ENCODE measurements at regions not wholly inside any gene's neighbourhood (a gene's known extent, or its start where the extent isn't known, plus 50 kb on each side); places are given as distances from the start of the nearest gene placed in this dataset.

- no peak for DNase-seq
- Histone ChIP-seq H3K36me3 (ENCODE audit: low read depth) (no peaks in the 10 kb centered on the region), H3K9me3 (peaks cover 8% of the 10 kb centered on the region), H3K4me1 (ENCODE audit: low read depth) (no peaks in the 10 kb centered on the region), H3K4me3 (no peak overlapping the region)
- TF ChIP-seq CTCF (IDR thresholded peaks at IDR 0.05) = no peak
- intact Hi-C loops (cut with DNase I, micrococcal nuclease) = no loop called here
- no peak for ATAC-seq
These were observed 1248.1 kb upstream of the PCDH20 start for GRCh38 chr13:62663767-62664166.

- TF ChIP-seq CTCF (IDR thresholded peaks at IDR 0.05) = no peak
- no peak for DNase-seq
- intact Hi-C loops (cut with DNase I, micrococcal nuclease) = no loop called here
- Histone ChIP-seq H3K4me1 (ENCODE audit: low read depth) (no peaks in the 10 kb centered on the region), H3K9me3 (peaks cover 13% of the 10 kb centered on the region), H3K4me3 (no peak overlapping the region), H3K36me3 (ENCODE audit: low read depth) (no peaks in the 10 kb centered on the region)
- no peak for ATAC-seq
These were observed 1243.7 kb upstream of the PCDH20 start for GRCh38 chr13:62659365-62659764.

- intact Hi-C loops (cut with DNase I, micrococcal nuclease) = no loop called here
- peaks cover 36% of the 10 kb centered on the region for H3K9me3 ChIP-seq
- no peak for DNase-seq
- no peak for TF ChIP-seq CTCF (IDR thresholded peaks at IDR 0.05)
- H3K36me3 ChIP-seq (ENCODE audit: low read depth) = no peaks in the 10 kb centered on the region
- H3K4me3 ChIP-seq = no peak overlapping the region
- no peak for ATAC-seq
- H3K4me1 ChIP-seq (ENCODE audit: low read depth) = no peaks in the 10 kb centered on the region
These were observed 1237.7 kb upstream of the PCDH20 start for GRCh38 chr13:62653371-62653770.

- ATAC-seq = no peak
These were observed 1228.3 kb upstream of the PCDH20 start for GRCh38 chr13:62643799-62644524.

GRCh38 chr13:62643007-62643483, 1227.4 kb upstream of the PCDH20 start:
- DNase-seq (no peak), ATAC-seq (no peak)
- intact Hi-C loops (cut with DNase I, micrococcal nuclease) = no loop called here
- Histone ChIP-seq H3K4me1 (ENCODE audit: low read depth) (no peaks in the 10 kb centered on the region), H3K4me3 (no peak overlapping the region), H3K36me3 (ENCODE audit: low read depth) (no peaks in the 10 kb centered on the region), H3K9me3 (peaks cover 33% of the 10 kb centered on the region)
- TF ChIP-seq CTCF (IDR thresholded peaks at IDR 0.05) = no peak

More at GRCh38 chr13:62643799-62644524, 1228.3 kb upstream of the PCDH20 start:
- Histone ChIP-seq H3K36me3 (ENCODE audit: low read depth) (no peaks in the 10 kb centered on the region), H3K4me3 (no peak overlapping the region), H3K9me3 (peaks cover 31% of the 10 kb centered on the region), H3K4me1 (ENCODE audit: low read depth) (no peaks in the 10 kb centered on the region)
- DNase-seq = no peak
- no peak for TF ChIP-seq CTCF (IDR thresholded peaks at IDR 0.05)
- intact Hi-C loops (cut with DNase I, micrococcal nuclease) = no loop called here

Data from mucosa of descending colon (tissue), 3 donors.